ENCODE measurements at regions not wholly inside any gene's neighbourhood (a gene's known extent, or its start where the extent isn't known, plus 50 kb on each side); places are given as distances from the start of the nearest gene placed in this dataset.

- no peaks in the 10 kb centered on the region for H3K4me1 ChIP-seq
- no peak for DNase-seq (ENCODE audit: low spot score in 2 of 2)
- H3K27ac ChIP-seq: no peak overlapping the region
- peaks cover 0 to 6% (median 0%) of the 10 kb centered on the region in 4 donors for H3K9me3 ChIP-seq
- no peaks in the 10 kb centered on the region for H3K27me3 ChIP-seq
- no peaks in the 10 kb centered on the region for H3K36me3 ChIP-seq
- WGBS, 2 donors: 86 to 88% methylated on average over 15 to 16 of the region's 16 CpGs
- TF ChIP-seq POLR2A (IDR thresholded peaks at IDR 0.05) (no peak), EP300 (IDR thresholded peaks at IDR 0.05) (no peak)
- TF ChIP-seq, protein P1, sequence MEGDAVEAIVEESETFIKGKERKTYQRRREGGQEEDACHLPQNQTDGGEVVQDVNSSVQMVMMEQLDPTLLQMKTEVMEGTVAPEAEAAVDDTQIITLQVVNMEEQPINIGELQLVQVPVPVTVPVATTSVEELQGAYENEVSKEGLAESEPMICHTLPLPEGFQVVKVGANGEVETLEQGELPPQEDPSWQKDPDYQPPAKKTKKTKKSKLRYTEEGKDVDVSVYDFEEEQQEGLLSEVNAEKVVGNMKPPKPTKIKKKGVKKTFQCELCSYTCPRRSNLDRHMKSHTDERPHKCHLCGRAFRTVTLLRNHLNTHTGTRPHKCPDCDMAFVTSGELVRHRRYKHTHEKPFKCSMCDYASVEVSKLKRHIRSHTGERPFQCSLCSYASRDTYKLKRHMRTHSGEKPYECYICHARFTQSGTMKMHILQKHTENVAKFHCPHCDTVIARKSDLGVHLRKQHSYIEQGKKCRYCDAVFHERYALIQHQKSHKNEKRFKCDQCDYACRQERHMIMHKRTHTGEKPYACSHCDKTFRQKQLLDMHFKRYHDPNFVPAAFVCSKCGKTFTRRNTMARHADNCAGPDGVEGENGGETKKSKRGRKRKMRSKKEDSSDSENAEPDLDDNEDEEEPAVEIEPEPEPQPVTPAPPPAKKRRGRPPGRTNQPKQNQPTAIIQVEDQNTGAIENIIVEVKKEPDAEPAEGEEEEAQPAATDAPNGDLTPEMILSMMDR (IDR thresholded peaks at IDR 0.05): no peak
- no peak overlapping the region for H3K4me3 ChIP-seq
Observed at GRCh38 chr13:112244495-112245177, 131.5 kb upstream of the SPACA7 start.

DNA sequence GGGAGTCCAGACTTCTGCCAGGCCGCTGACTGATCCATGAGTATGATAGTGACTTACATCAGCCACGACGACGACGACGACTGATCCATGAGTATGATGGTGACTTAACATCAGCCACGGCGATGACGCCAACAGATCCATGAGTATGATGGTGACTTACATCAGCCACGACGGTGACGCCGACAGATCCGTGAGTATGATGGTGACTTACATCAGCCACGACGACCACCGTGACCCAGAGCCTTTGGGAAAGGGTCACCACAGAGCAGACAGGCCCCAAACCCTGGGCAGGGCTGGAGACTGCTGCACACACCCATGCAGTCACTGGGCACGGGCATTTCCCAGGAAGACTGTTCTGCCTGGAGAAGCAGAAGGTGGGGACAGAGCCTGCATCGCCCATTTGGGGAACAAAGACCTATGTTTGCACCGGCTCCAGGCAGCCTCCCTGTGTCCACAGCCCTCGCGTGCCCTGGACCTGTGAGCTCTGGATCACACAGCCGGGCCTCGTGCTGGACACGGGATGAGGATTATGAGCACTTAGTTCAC lies 130.9 kb upstream of the SPACA7 start:
- Histone ChIP-seq H3K4me3 (no peak overlapping the region), H3K27ac (no peak overlapping the region), H3K27me3 (no peaks in the 10 kb centered on the region), H3K4me1 (no peaks in the 10 kb centered on the region), H3K9me3 (peaks cover 0 to 6% (median 0%) of the 10 kb centered on the region in 4 donors), H3K36me3 (no peaks in the 10 kb centered on the region)
- TF ChIP-seq EP300 (IDR thresholded peaks at IDR 0.05): no peak
- TF ChIP-seq, protein P1 (IDR thresholded peaks at IDR 0.05): no peak
- TF ChIP-seq POLR2A (IDR thresholded peaks at IDR 0.05): no peak
- no peak for DNase-seq (ENCODE audit: low spot score in 2 of 2)
- 87 to 89% methylated on average over 25 of the region's 25 CpGs for WGBS, 2 donors

DNA sequence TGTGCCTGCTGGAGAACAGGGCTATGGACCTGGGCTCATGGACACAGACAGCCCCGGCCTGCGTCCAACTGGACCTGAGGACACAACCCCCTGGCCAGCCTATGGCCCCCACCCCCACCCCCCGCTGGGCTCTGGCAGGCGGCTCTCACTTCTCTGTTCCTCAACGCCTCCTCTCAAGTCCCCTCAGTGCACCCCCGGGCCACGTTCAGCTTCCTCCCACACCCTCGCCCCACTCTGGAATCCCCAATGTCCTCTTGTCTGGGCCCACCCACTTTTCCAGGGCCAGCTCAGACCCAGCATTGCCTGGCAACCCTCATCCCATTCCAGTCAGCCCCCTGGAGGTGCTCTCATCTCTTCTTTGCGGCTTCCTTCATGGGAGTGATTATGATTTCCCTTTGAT lies 130.2 kb upstream of the SPACA7 start:
- H3K27me3 ChIP-seq: no peaks in the 10 kb centered on the region
- TF ChIP-seq EP300 (IDR thresholded peaks at IDR 0.05) (no peak), POLR2A (IDR thresholded peaks at IDR 0.05) (no peak)
- TF ChIP-seq, protein P1 (IDR thresholded peaks at IDR 0.05): no peak
- H3K4me1 ChIP-seq: no peaks in the 10 kb centered on the region
- no peak overlapping the region for H3K4me3 ChIP-seq
- no peaks in the 10 kb centered on the region for H3K36me3 ChIP-seq
- no peak overlapping the region for H3K27ac ChIP-seq
- no peak for DNase-seq (ENCODE audit: low spot score in 2 of 2)
- WGBS, 2 donors: 72 to 78% methylated on average over 9 of the region's 9 CpGs
- H3K9me3 ChIP-seq: peaks cover 0 to 6% (median 0%) of the 10 kb centered on the region in 4 donors

DNA sequence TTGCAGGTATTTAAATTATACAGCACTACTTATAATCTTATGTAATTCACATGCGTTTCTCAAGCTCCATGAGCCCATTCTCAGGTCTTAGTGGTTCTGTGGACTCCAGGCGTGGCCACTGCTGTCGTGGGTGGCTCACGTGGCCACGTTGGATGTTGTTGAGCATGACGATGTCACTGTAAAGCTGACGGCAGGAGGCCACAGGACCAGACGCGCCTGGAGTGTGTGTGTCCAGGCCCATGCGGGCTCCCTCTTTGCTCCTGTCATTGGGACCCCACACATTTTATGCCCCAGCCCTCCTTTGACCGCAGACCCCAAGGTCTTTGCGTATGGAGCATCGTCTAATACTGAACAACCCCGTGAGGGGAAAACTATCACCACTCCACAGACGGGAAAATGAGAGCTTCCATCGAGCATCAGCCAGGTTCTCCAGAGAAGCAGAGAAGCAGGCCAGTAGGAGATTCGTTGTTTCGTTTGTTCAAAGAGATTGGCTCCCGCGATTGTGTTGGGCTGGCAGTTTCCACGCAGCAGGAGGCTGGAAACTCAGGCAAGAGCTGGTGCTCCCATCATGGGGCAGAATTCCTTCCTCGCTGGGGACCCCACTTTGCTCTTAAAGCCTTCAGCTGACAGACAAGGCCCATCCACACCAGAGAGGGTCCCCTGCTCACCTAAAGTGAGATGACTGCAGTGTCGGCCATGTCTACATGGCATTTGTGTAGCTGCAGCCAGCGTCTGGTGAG lies 129.3 kb upstream of the SPACA7 start:
- no peak for TF ChIP-seq EP300 (IDR thresholded peaks at IDR 0.05)
- no peak for TF ChIP-seq POLR2A (IDR thresholded peaks at IDR 0.05)
- TF ChIP-seq, protein P1 (IDR thresholded peaks at IDR 0.05): no peak
- H3K4me1 ChIP-seq: no peaks in the 10 kb centered on the region
- no peaks in the 10 kb centered on the region for H3K36me3 ChIP-seq
- DNase-seq (ENCODE audit: low spot score in 2 of 2): no peak
- 93% methylated on average over 23 of the region's 24 CpGs for WGBS, 2 donors
- no peak overlapping the region for H3K27ac ChIP-seq
- peaks cover 0 to 6% (median 0%) of the 10 kb centered on the region in 4 donors for H3K9me3 ChIP-seq
- H3K27me3 ChIP-seq: no peaks in the 10 kb centered on the region
- no peak overlapping the region for H3K4me3 ChIP-seq
